GM23338 (cell line): ENCODE measurements at regions not wholly inside any gene's neighbourhood (a gene's known extent, or its start where the extent isn't known, plus 50 kb on each side); places are given as distances from the start of the nearest gene placed in this dataset.

Experiments used
- ATAC-seq: fragments of 200-7000 bp; cut with Tn5 transposase; 3 replicates; pipeline ENCODE4 v1.9.1; 2020
- DNase-seq: peaks from one replicate; pipeline ENCODE4 v3.0.0-alpha.2; 2015; ENCODE audit warnings: low spot score
- H2AFZ ChIP-seq: fragments of 200-600 bp; sonication (generic); 2 replicates; pipeline ENCODE4 v1.8.0; 2016; ENCODE audit warnings: antibody characterized with exemption, mild to moderate bottlenecking, moderate library complexity
- H3F3A ChIP-seq: fragments of 200-600 bp; sonication (generic); replicated peaks from 2 replicates; pipeline ENCODE4 v1.8.0; 2017; ENCODE audit warnings: antibody characterized with exemption, mixed run types, low read depth
- H3K27ac ChIP-seq: fragments of 200-600 bp; sonication (generic); 2 replicates; pipeline ENCODE4 v1.6.1; 2016; ENCODE audit warnings: low read depth
- H3K27me3 ChIP-seq: fragments of 200-600 bp; sonication (generic); 2 replicates; pipeline ENCODE4 v1.8.0; 2016; ENCODE audit warnings: mild to moderate bottlenecking, mixed run types, moderate library complexity; ENCODE audit not compliant: insufficient read depth
- H3K36me3 ChIP-seq: fragments of 200-600 bp; sonication (generic); 2 replicates; pipeline ENCODE4 v1.8.0; 2016; ENCODE audit warnings: mild to moderate bottlenecking; ENCODE audit not compliant: insufficient read depth
- H3K4me1 ChIP-seq: fragments of 200-600 bp; sonication (generic); 2 replicates; pipeline ENCODE4 v1.8.0; 2016; ENCODE audit warnings: mild to moderate bottlenecking, moderate library complexity; ENCODE audit not compliant: insufficient read depth
- H3K4me2 ChIP-seq: fragments of 200-600 bp; sonication (generic); 2 replicates; pipeline ENCODE4 v1.7.1; 2017; ENCODE audit warnings: mixed run types
- H3K4me3 ChIP-seq: fragments of 200-600 bp; sonication (generic); 2 replicates; pipeline ENCODE4 v1.6.1; 2016; ENCODE audit warnings: mixed run types
- H3K79me2 ChIP-seq: fragments of 200-600 bp; sonication (generic); replicated peaks from 2 replicates; pipeline ENCODE4 v1.8.0; 2017; ENCODE audit warnings: mild to moderate bottlenecking; ENCODE audit not compliant: insufficient read depth
- H3K9me2 ChIP-seq: fragments of 200-600 bp; sonication (generic); 2 replicates; pipeline ENCODE4 v1.8.0; 2017; ENCODE audit not compliant: insufficient read depth
- H4K20me1 ChIP-seq: fragments of 200-600 bp; sonication (generic); replicated peaks from 2 replicates; pipeline ENCODE4 v1.8.0; 2017; ENCODE audit warnings: mild to moderate bottlenecking; ENCODE audit not compliant: insufficient read depth
- H3K27ac Mint-ChIP-seq: 2 replicates; pipeline ENCODE4 v1.8.0; 2020; ENCODE audit warnings: inconsistent platforms, mild to moderate bottlenecking, moderate library complexity, mixed read lengths
- H3K27me3 Mint-ChIP-seq: 3 replicates; pipeline ENCODE4 v1.8.0; 2022; ENCODE audit warnings: low read depth, mild to moderate bottlenecking, moderate library complexity, mixed read lengths, inconsistent platforms; ENCODE audit not compliant: insufficient read depth, poor library complexity
- H3K36me3 Mint-ChIP-seq: 3 replicates; pipeline ENCODE4 v1.8.0; 2021; ENCODE audit warnings: low read depth, mild to moderate bottlenecking, inconsistent platforms, moderate library complexity, mixed read lengths
- H3K4me1 Mint-ChIP-seq: 3 replicates; pipeline ENCODE4 v1.8.0; 2020; ENCODE audit warnings: mild to moderate bottlenecking, inconsistent platforms, mixed read lengths
- H3K4me3 Mint-ChIP-seq: 3 replicates; pipeline ENCODE4 v1.8.0; 2021; ENCODE audit warnings: moderate library complexity, mild to moderate bottlenecking, inconsistent platforms, mixed read lengths
- H3K9me3 Mint-ChIP-seq: 3 replicates; pipeline ENCODE4 v1.8.0; 2020; ENCODE audit warnings: moderate library complexity, mild to moderate bottlenecking, inconsistent platforms, mixed read lengths
- TF ChIP-seq, protein P1 (sequence below), 2 experiments: fragments of 200-600 bp in 1 of 2; sonication (generic) in 1 of 2; conservative IDR thresholded peaks; 2 replicates each; pipeline versions ENCODE4 v1.5.1 to v1.6.1; 2016 to 2017; ENCODE audit warnings: antibody characterized with exemption in 2 of 2, low read depth in 2 of 2, mild to moderate bottlenecking in 2 of 2, moderate library complexity in 1 of 2
- TF ChIP-seq, protein P2 (sequence below): IDR thresholded peaks from one replicate; pipeline ENCODE4 v1.6.1; 2018; ENCODE audit warnings: antibody characterized with exemption; ENCODE audit not compliant: unreplicated experiment

DNA sequence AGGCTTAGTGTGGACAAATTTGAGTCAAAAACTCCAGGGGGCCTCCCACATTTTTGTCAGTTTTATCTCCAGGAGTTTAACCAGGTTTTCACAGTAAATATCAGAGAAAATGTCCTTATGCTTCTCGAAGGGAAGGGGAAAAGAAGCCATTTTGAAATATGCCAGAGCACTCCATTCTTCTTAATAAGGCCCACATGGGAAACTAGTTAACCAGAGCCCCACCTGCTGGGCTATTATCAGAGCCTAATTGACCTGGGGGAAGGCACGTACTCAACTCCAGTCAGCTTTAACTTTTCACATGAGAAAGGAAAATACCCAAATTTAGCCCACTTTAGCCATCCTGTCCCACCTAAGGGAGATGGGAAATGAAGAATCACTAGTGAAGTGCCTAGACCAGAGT lies 296.3 kb downstream of the PTBP2 start:
- H3K27ac Mint-ChIP-seq, result peak overlapping the region; percentile 54
- H3K27ac ChIP-seq, result no peak overlapping the region
- DNase-seq (peak; percentile 62), ATAC-seq (peak; percentile 56)
- no peak overlapping the region for H3K4me3 ChIP-seq
- peak overlapping the region; percentile 78 for H2AFZ ChIP-seq
- no peaks in the 10 kb centered on the region; the same call in 1 of the 2 replicates for H3K4me1 ChIP-seq
- H3K4me1 Mint-ChIP-seq, result peaks cover 9% of the 10 kb centered on the region; the same call in 2 of the 3 replicates
- no peaks in the 10 kb centered on the region for H3K79me2 ChIP-seq
- H3K9me2 ChIP-seq, result 0 out of 2 replicates have a peak, but pooled peaks cover 6% of the 10 kb centered on the region
- no peaks in the 10 kb centered on the region for H4K20me1 ChIP-seq
- H3K36me3 ChIP-seq, result no peaks in the 10 kb centered on the region
- no peaks in the 10 kb centered on the region for H3K9me3 Mint-ChIP-seq
- H3K27me3 ChIP-seq, result no peaks in the 10 kb centered on the region
- no peak overlapping the region for H3K4me2 ChIP-seq
- no peaks in the 10 kb centered on the region for H3K36me3 Mint-ChIP-seq
- peaks cover 2% of the 10 kb centered on the region for H3K27me3 Mint-ChIP-seq
- TF ChIP-seq, protein P1, sequence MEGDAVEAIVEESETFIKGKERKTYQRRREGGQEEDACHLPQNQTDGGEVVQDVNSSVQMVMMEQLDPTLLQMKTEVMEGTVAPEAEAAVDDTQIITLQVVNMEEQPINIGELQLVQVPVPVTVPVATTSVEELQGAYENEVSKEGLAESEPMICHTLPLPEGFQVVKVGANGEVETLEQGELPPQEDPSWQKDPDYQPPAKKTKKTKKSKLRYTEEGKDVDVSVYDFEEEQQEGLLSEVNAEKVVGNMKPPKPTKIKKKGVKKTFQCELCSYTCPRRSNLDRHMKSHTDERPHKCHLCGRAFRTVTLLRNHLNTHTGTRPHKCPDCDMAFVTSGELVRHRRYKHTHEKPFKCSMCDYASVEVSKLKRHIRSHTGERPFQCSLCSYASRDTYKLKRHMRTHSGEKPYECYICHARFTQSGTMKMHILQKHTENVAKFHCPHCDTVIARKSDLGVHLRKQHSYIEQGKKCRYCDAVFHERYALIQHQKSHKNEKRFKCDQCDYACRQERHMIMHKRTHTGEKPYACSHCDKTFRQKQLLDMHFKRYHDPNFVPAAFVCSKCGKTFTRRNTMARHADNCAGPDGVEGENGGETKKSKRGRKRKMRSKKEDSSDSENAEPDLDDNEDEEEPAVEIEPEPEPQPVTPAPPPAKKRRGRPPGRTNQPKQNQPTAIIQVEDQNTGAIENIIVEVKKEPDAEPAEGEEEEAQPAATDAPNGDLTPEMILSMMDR (conservative IDR thresholded peaks at IDR 0.05; ENCODE audit: low read depth in 2 of 2), result peak; percentile 29 to 48; a peak in 3 of 4 replicates
- TF ChIP-seq, protein P2, sequence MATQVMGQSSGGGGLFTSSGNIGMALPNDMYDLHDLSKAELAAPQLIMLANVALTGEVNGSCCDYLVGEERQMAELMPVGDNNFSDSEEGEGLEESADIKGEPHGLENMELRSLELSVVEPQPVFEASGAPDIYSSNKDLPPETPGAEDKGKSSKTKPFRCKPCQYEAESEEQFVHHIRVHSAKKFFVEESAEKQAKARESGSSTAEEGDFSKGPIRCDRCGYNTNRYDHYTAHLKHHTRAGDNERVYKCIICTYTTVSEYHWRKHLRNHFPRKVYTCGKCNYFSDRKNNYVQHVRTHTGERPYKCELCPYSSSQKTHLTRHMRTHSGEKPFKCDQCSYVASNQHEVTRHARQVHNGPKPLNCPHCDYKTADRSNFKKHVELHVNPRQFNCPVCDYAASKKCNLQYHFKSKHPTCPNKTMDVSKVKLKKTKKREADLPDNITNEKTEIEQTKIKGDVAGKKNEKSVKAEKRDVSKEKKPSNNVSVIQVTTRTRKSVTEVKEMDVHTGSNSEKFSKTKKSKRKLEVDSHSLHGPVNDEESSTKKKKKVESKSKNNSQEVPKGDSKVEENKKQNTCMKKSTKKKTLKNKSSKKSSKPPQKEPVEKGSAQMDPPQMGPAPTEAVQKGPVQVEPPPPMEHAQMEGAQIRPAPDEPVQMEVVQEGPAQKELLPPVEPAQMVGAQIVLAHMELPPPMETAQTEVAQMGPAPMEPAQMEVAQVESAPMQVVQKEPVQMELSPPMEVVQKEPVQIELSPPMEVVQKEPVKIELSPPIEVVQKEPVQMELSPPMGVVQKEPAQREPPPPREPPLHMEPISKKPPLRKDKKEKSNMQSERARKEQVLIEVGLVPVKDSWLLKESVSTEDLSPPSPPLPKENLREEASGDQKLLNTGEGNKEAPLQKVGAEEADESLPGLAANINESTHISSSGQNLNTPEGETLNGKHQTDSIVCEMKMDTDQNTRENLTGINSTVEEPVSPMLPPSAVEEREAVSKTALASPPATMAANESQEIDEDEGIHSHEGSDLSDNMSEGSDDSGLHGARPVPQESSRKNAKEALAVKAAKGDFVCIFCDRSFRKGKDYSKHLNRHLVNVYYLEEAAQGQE, result no peak
- no peak overlapping the region for H3K4me3 Mint-ChIP-seq
- H3F3A ChIP-seq, result no peaks in the 10 kb centered on the region
